Tibial nerve (tissue), 4 donors: ENCODE measurements at regions not wholly inside any gene's neighbourhood (a gene's known extent, or its start where the extent isn't known, plus 50 kb on each side); places are given as distances from the start of the nearest gene placed in this dataset.
"Not testable (repeated sequence)": the region's sequence is repeated elsewhere in the genome, so short reads cannot be mapped to it uniquely, and the experiment has no call there.

ENCODE experiments used
- CTCF ChIP-seq, 5 experiments: fragments of 200-600 bp in 3 of 5; fragments of 450-650 bp in 2 of 5; sonication (generic) in 3 of 5; IDR thresholded peaks; one replicate each; pipeline ENCODE4 v1.5.1; 2016 to 2019; ENCODE audit warnings: antibody characterized with exemption in 5 of 5, mild to moderate bottlenecking in 3 of 5, moderate library complexity in 2 of 5
- EP300 ChIP-seq, 2 donors: sonication (generic); formaldehyde crosslinking; IDR thresholded peaks; one replicate each; pipeline ENCODE4 v1.6.1; 2017; ENCODE audit warnings: antibody characterized with exemption in 2 of 2, mild to moderate bottlenecking in 1 of 2
- POLR2A ChIP-seq, 2 donors: fragments of 450-650 bp; IDR thresholded peaks; one replicate each; pipeline ENCODE4 v1.6.1; 2017; ENCODE audit warnings: antibody characterized with exemption in 2 of 2, mild to moderate bottlenecking in 2 of 2, moderate library complexity in 2 of 2

GRCh38 chr7:76937330-76937729 lies 94.8 kb downstream of the SPDYE17 start:
- TF ChIP-seq CTCF, EP300, POLR2A (IDR thresholded peaks at IDR 0.05): not testable (repeated sequence)
